ENCODE measurements at regions not wholly inside any gene's neighbourhood (a gene's known extent, or its start where the extent isn't known, plus 50 kb on each side); places are given as distances from the start of the nearest gene placed in this dataset.

- intact Hi-C loops (cut with micrococcal nuclease) (no loop called here), dilution Hi-C loops (cut with MboI; ENCODE audit: extremely low pct_ligation_motif_present, low sequenced_read_pairs) (no loop called here)
- ChIA-PET CTCF (no interaction called here), POLR2A (no interaction called here)
- no peak for DNase-seq (ENCODE audit: low read depth, low spot score)
- no peaks in the 10 kb centered on the region for H4K20me1 ChIP-seq (replicated peaks; ENCODE audit: control insufficient read depth, extremely low read depth, insufficient read depth, low read length)
- H3K4me1 ChIP-seq (ENCODE audit: control insufficient read depth, extremely low read depth, insufficient read depth, low read length): no peaks in the 10 kb centered on the region
- BruUV-seq (replicated peaks): no TSS peak
- H3K9ac ChIP-seq (replicated peaks; ENCODE audit: extremely low read depth, insufficient read depth, low read length): no peak overlapping the region
- H3K27me3 ChIP-seq (ENCODE audit: control insufficient read depth in 2 of 2, insufficient read depth in 2 of 2, low read length in 2 of 2): no peaks in the 10 kb centered on the region
- no peak for TF ChIP-seq MYC (IDR thresholded peaks at IDR 0.05; ENCODE audit: low read depth, low read length)
- no peak for TF ChIP-seq GATA2 (IDR thresholded peaks at IDR 0.05; ENCODE audit: insufficient read depth, insufficient read length, low read depth, low read length)
- TF ChIP-seq MAX (IDR thresholded peaks at IDR 0.05; ENCODE audit: insufficient read depth, insufficient read length): no peak
- no peak for TF ChIP-seq POLR2A (IDR thresholded peaks at IDR 0.05; ENCODE audit: low read depth, low read length)
- TF ChIP-seq POLR2AphosphoS5 (IDR thresholded peaks at IDR 0.05; ENCODE audit: insufficient read depth, low read depth, low read length): no peak
- no peak for TF ChIP-seq CTCF (IDR thresholded peaks at IDR 0.05; ENCODE audit: extremely low read depth in 1 of 2, insufficient read depth in 1 of 2, low read depth in 1 of 2, low read length in 2 of 2)
- no peak for TF ChIP-seq EZH2 (IDR thresholded peaks at IDR 0.05; ENCODE audit: borderline replicate concordance, low read depth, low read length, severe bottlenecking)
- TF ChIP-seq FOS (IDR thresholded peaks at IDR 0.05; ENCODE audit: borderline replicate concordance, insufficient read depth, low read length): no peak
- TF ChIP-seq JUN (IDR thresholded peaks at IDR 0.05; ENCODE audit: borderline replicate concordance, insufficient read depth, insufficient read length, low read depth): no peak
- no peaks in the 10 kb centered on the region for H3K9me1 ChIP-seq (replicated peaks; ENCODE audit: control insufficient read depth, extremely low read depth, insufficient read depth, low read length)
- no peak overlapping the region for H3K27ac ChIP-seq (ENCODE audit: insufficient read depth, low read depth, low read length)
- H2AFZ ChIP-seq (ENCODE audit: low read depth, low read length): no peak overlapping the region
- H3K4me2 ChIP-seq (ENCODE audit: insufficient read depth, low read length): no peak overlapping the region
- no peak for FAIRE-seq
- no peaks in the 10 kb centered on the region for H3K79me2 ChIP-seq (ENCODE audit: control insufficient read depth, insufficient read depth, low read length)
- H3K36me3 ChIP-seq (ENCODE audit: control insufficient read depth in 2 of 2, extremely low read depth in 1 of 2, insufficient read depth in 2 of 2, low read length in 2 of 2): no peaks in the 10 kb centered on the region
- no peak overlapping the region for H3K4me3 ChIP-seq (replicated peaks in 1 of 3; ENCODE audit: insufficient read depth in 1 of 3, low read depth in 1 of 3, low read length in 3 of 3)
- peaks cover 2% of the 10 kb centered on the region for H3K9me3 ChIP-seq (replicated peaks; ENCODE audit: control insufficient read depth, insufficient read depth, low read length)
Measured at GRCh38 chr9:30484690-30485089, 1899.8 kb upstream of the ACO1 start.
